ENCODE measurements at regions not wholly inside any gene's neighbourhood (a gene's known extent, or its start where the extent isn't known, plus 50 kb on each side); places are given as distances from the start of the nearest gene placed in this dataset.

- TF ChIP-seq POLR2A (IDR thresholded peaks at IDR 0.05; ENCODE audit: low read depth) (no peak), CTCF (IDR thresholded peaks at IDR 0.05) (no peak)
These were observed 429.4 kb upstream of the LMO3 start for GRCh38 chr12:17035372-17035771.
